HepG2 (cell line): ENCODE measurements at regions not wholly inside any gene's neighbourhood (a gene's known extent, or its start where the extent isn't known, plus 50 kb on each side); places are given as distances from the start of the nearest gene placed in this dataset.

ENCODE experiments used
- ATAC-seq: fragments of 200-7000 bp; cut with Tn5 transposase; 3 replicates; pipeline ENCODE4 v1.9.1; 2020; ENCODE audit warnings: mild to moderate bottlenecking, moderate library complexity
- BruUV-seq: library from RNA; stranded (reverse); fragments of 400-500 nt; replicated peaks from 2 replicates; lab custom pipeline; 2021; lab: Mats Ljungman, UMichigan
- CTCF ChIA-PET: fragments of 300-600 bp; formaldehyde crosslinking; extraction: SDS; loops from one replicate; lab custom pipeline; 2021; ENCODE audit warnings: low total read pairs, inconsistent platforms, low intra/inter-chr PET ratio; lab: Yijun Ruan, JAX
- POLR2A ChIA-PET: fragments of 350-600 bp; sonication (Branson Sonifier 250); formaldehyde crosslinking; loops from one replicate; lab custom pipeline; 2020; ENCODE audit warnings: antibody characterized with exemption, inconsistent platforms; lab: Yijun Ruan, JAX
- DNase-seq: peaks from one replicate; pipeline ENCODE4 v3.0.0-alpha.2; 2015; ENCODE audit warnings: low spot score
- FAIRE-seq: peaks from 3 replicates; lab custom pipeline; 2011; peaks lifted over from hg19 to GRCh38; lab: Jason Lieb, UNC
- H2AFZ ChIP-seq: one replicate; pipeline ENCODE4 v1.6.1; 2011; ENCODE audit warnings: low read length, inconsistent platforms
- H3K27ac ChIP-seq: fragments of 300-600 bp; 3 replicates; pipeline ENCODE4 v1.8.0; 2011; ENCODE audit warnings: mixed run types, mild to moderate bottlenecking, mixed read lengths, low read length, inconsistent platforms; ENCODE audit not compliant: insufficient read depth; ENCODE audit errors: extremely low read length
- H3K27me3 ChIP-seq, 2 experiments: fragments of 200-600 bp in 1 of 2; 2 replicates in 1 of 2; 3 replicates in 1 of 2; pipeline versions ENCODE4 v1.6.0 to v1.8.0; 2011; ENCODE audit warnings: low read length in 2 of 2, mild to moderate bottlenecking in 2 of 2, moderate library complexity in 2 of 2, inconsistent platforms in 1 of 2; ENCODE audit not compliant: insufficient read depth in 2 of 2, control insufficient read depth in 1 of 2
- H3K36me3 ChIP-seq, 2 experiments: fragments of 200-600 bp in 1 of 2; replicated peaks in 1 of 2; 2 replicates in 1 of 2; 3 replicates in 1 of 2; pipeline versions ENCODE4 v1.5.1 to v1.8.0; 2011; ENCODE audit warnings: low read length in 2 of 2, inconsistent platforms in 1 of 2; ENCODE audit not compliant: insufficient read depth in 2 of 2, control insufficient read depth in 1 of 2
- H3K4me1 ChIP-seq: 2 replicates; pipeline ENCODE4 v1.5.1; 2012; ENCODE audit warnings: low read length, inconsistent platforms; ENCODE audit not compliant: insufficient read depth
- H3K4me2 ChIP-seq: 2 replicates; pipeline ENCODE4 v1.6.0; 2011; ENCODE audit warnings: low read depth, low read length, inconsistent platforms
- H3K4me3 ChIP-seq, 3 experiments: fragments of 200-600 bp in 1 of 3; sonication (generic), shearing (Covaris generic) in 1 of 3; replicated peaks in 1 of 3; 2 replicates each; pipeline ENCODE4 v1.5.1; 2011 to 2016; ENCODE audit warnings: low read length in 3 of 3, inconsistent platforms in 2 of 3, low read depth in 2 of 3, mild to moderate bottlenecking in 2 of 3, control low read depth in 1 of 3, mixed read lengths in 1 of 3; ENCODE audit not compliant: insufficient read depth in 1 of 3
- H3K79me2 ChIP-seq: one replicate; pipeline ENCODE4 v1.6.1; 2011; ENCODE audit warnings: low read length, inconsistent platforms; ENCODE audit not compliant: insufficient read depth
- H3K9ac ChIP-seq: 2 replicates; pipeline ENCODE4 v1.6.0; 2011; ENCODE audit warnings: mild to moderate bottlenecking, low read depth, low read length, inconsistent platforms; ENCODE audit not compliant: insufficient read depth
- H3K9me3 ChIP-seq: 2 replicates; pipeline ENCODE4 v1.5.1; 2012; ENCODE audit warnings: mild to moderate bottlenecking, low read length
- H4K20me1 ChIP-seq: 2 replicates; pipeline ENCODE4 v1.6.0; 2011; ENCODE audit warnings: inconsistent platforms, mild to moderate bottlenecking, low read length, moderate library complexity; ENCODE audit not compliant: insufficient read depth
- AHR ChIP-seq: IDR thresholded peaks from 2 replicates; pipeline ENCODE4 v1.6.1; 2018; ENCODE audit warnings: missing genetic modification reagents, missing compliant biosample characterization
- CENPT ChIP-seq: sonication (generic); formaldehyde crosslinking; IDR thresholded peaks from 2 replicates; pipeline ENCODE4 v1.8.0; 2022; ENCODE audit warnings: low read depth, mild to moderate bottlenecking, moderate library complexity, missing genetic modification reagents
- CHD4 ChIP-seq: fragments of 200-600 bp; sonication (generic); IDR thresholded peaks from 2 replicates; pipeline ENCODE4 v1.7.0; 2017; ENCODE audit warnings: mild to moderate bottlenecking, low read length, borderline replicate concordance
- CSRNP1 ChIP-seq: sonication (generic); formaldehyde crosslinking; IDR thresholded peaks from 2 replicates; pipeline ENCODE4 v1.8.1; 2023; ENCODE audit warnings: mild to moderate bottlenecking, missing genetic modification reagents
- GLI4 ChIP-seq: sonication (generic); formaldehyde crosslinking; IDR thresholded peaks from 2 replicates; pipeline ENCODE4 v1.5.1; 2020; ENCODE audit warnings: missing genetic modification reagents, mild to moderate bottlenecking, moderate library complexity, borderline replicate concordance
- HOXA3 ChIP-seq: sonication (generic); formaldehyde crosslinking; IDR thresholded peaks from 2 replicates; pipeline ENCODE4 v1.5.0; 2020; ENCODE audit warnings: missing genetic modification reagents
- RFX1 ChIP-seq: fragments of 450-650 bp; IDR thresholded peaks from 2 replicates; pipeline ENCODE4 v1.6.1; 2017
- SNAI1 ChIP-seq: sonication (generic); formaldehyde crosslinking; IDR thresholded peaks from 2 replicates; pipeline ENCODE4 v1.5.0; 2020; ENCODE audit warnings: mild to moderate bottlenecking, missing genetic modification reagents, borderline replicate concordance
- SRSF9 ChIP-seq: fragments of 200-400 bp; formaldehyde crosslinking; IDR thresholded peaks from 2 replicates; pipeline ENCODE4 v1.6.1; 2018; ENCODE audit warnings: borderline replicate concordance, mild to moderate bottlenecking, low read depth, low read length; ENCODE audit not compliant: insufficient read depth, poor library complexity, severe bottlenecking
- ZNF451 ChIP-seq: sonication (generic); formaldehyde crosslinking; IDR thresholded peaks from 2 replicates; pipeline ENCODE4 v1.5.0; 2020; ENCODE audit warnings: mild to moderate bottlenecking, missing genetic modification reagents
- ZNF652 ChIP-seq: IDR thresholded peaks from 2 replicates; pipeline ENCODE4 v1.6.1; 2016; ENCODE audit warnings: low read depth, borderline replicate concordance
- ZNF737 ChIP-seq: sonication (generic); formaldehyde crosslinking; IDR thresholded peaks from 2 replicates; pipeline ENCODE4 v1.5.0; 2020; ENCODE audit warnings: missing genetic modification reagents, mild to moderate bottlenecking, borderline replicate concordance
- WGBS: methylation state at CpG from one replicate; pipeline ENCODE4 v1.1.6; 2017; ENCODE audit warnings: low lambda C conversion rate; 5-methylcytosine and 5-hydroxymethylcytosine counted together
- in situ Hi-C: cut with HindIII; loops from 2 replicates; pipeline ENCODE4 v1.10.0; 2017; ENCODE audit warnings: low pct_unique_long_range_greater_than_20kb; ENCODE audit not compliant: extremely low pct_ligation_motif_present
- intact Hi-C: fragments of 100-400 bp; cut with micrococcal nuclease; formaldehyde crosslinking; loops from one replicate; pipeline ENCODE4 v1.10.0; 2022; ENCODE audit not compliant: unreplicated experiment
- TF ChIP-seq, protein P1 (sequence below), 2 experiments: sonication (generic) in 1 of 2; formaldehyde crosslinking in 1 of 2; IDR thresholded peaks; 2 replicates each; pipeline versions ENCODE4 v1.5.1 to v1.6.1; 2011 to 2020; ENCODE audit warnings: borderline replicate concordance in 1 of 2, low read depth in 1 of 2, low read length in 1 of 2, mild to moderate bottlenecking in 1 of 2, missing genetic modification reagents in 1 of 2, moderate library complexity in 1 of 2

DNA sequence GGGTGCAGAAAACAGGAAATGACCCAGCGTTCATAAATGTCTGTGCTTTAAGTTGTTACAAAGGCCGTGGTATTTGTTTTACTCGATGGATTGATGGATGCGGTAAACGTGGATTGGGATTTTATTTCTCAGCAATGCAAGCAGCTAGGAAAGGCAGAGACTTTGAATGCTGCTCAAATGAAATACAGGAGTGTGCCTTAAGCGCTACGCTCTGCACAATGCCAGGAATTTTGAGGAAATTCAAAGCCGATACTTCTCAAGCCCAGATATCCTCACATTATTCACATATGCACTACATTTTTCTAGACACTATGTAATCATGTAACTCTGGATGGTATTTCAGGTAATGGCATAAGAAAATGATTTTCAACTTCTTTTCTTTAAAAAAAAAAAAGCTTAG, 514.3 kb upstream of the ADARB2 start:
- no peak overlapping the region for H2AFZ ChIP-seq
- FAIRE-seq, result no peak
- no peak for DNase-seq
- no peaks in the 10 kb centered on the region for H3K4me1 ChIP-seq
- POLR2A ChIA-PET, result no interaction called here
- no peak overlapping the region for H3K4me2 ChIP-seq
- in situ Hi-C loops (no loop called here), intact Hi-C loops (no loop called here)
- no peak overlapping the region for H3K27ac ChIP-seq
- CTCF ChIA-PET, result no interaction called here
- no peak overlapping the region for H3K9ac ChIP-seq
- no peaks in the 10 kb centered on the region for H4K20me1 ChIP-seq
- WGBS, result 15% methylated on average over 8 of the region's 8 CpGs
- TF ChIP-seq ZNF737 (CRISPR knock-in tag) (no peak), RFX1 (no peak)
- BruUV-seq, result no TSS peak
- no peak overlapping the region for H3K4me3 ChIP-seq
- no peaks in the 10 kb centered on the region for H3K9me3 ChIP-seq
- ATAC-seq, result no peak
- H3K36me3 ChIP-seq, result no peaks in the 10 kb centered on the region
- H3K27me3 ChIP-seq, result no peaks in the 10 kb centered on the region; a peak in 1 of 5 replicates
- no peaks in the 10 kb centered on the region for H3K79me2 ChIP-seq

DNA sequence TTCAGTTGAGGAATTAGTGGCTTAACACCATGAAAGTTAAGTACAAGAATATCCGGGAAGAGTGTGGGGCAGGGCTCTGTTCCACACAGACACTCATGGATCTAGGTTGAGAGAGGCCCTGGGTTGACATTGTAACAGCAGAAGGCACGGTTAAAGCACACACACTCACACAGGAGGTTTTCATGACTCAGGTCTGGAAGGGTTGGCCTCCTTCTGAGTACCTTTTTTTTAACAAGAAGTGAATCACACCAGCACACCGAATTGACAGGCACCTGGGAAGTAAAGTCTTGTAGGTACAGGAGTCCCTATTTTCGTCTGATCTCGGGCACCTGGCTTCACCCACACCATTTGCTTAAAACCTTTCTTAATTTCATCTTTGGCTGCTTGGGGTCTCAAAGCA, 509.4 kb upstream of the ADARB2 start:
- Histone ChIP-seq H3K79me2 (no peaks in the 10 kb centered on the region), H3K4me3 (no peak overlapping the region), H3K9me3 (no peaks in the 10 kb centered on the region), H3K27ac (no peak overlapping the region), H2AFZ (no peak overlapping the region), H3K4me2 (no peak overlapping the region), H3K27me3 (no peaks in the 10 kb centered on the region; a peak in 1 of 5 replicates), H3K36me3 (no peaks in the 10 kb centered on the region), H4K20me1 (no peaks in the 10 kb centered on the region), H3K9ac (no peak overlapping the region), H3K4me1 (no peaks in the 10 kb centered on the region)
- no TSS peak for BruUV-seq
- WGBS, result 25% methylated on average over 4 of the region's 5 CpGs
- ATAC-seq (no peak), FAIRE-seq (no peak), DNase-seq (no peak)
- ChIA-PET CTCF (no interaction called here), POLR2A (no interaction called here)
- TF ChIP-seq GLI4 (CRISPR knock-in tag), result no peak
- no peak for TF ChIP-seq ZNF451 (CRISPR knock-in tag)
- no peak for TF ChIP-seq SRSF9
- no peak for TF ChIP-seq CENPT (CRISPR knock-in tag)
- no peak for TF ChIP-seq SNAI1 (CRISPR knock-in tag)
- TF ChIP-seq, protein P1, sequence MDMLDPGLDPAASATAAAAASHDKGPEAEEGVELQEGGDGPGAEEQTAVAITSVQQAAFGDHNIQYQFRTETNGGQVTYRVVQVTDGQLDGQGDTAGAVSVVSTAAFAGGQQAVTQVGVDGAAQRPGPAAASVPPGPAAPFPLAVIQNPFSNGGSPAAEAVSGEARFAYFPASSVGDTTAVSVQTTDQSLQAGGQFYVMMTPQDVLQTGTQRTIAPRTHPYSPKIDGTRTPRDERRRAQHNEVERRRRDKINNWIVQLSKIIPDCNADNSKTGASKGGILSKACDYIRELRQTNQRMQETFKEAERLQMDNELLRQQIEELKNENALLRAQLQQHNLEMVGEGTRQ (IDR thresholded peaks at IDR 0.05; ENCODE audit: low read depth, low read length), result no peak
- TF ChIP-seq, protein P1 (CRISPR knock-in tag; IDR thresholded peaks at IDR 0.05; ENCODE audit: borderline replicate concordance), result no peak
- no peak for TF ChIP-seq CSRNP1 (CRISPR knock-in tag)
- TF ChIP-seq CHD4, result no peak
- no peak for TF ChIP-seq AHR
- no peak for TF ChIP-seq ZNF652
- no peak for TF ChIP-seq HOXA3 (CRISPR knock-in tag)
- intact Hi-C loops, result no loop called here
- in situ Hi-C loops, result no loop called here
